Germinal center (tissue), 1 donor: ENCODE measurements at regions not wholly inside any gene's neighbourhood (a gene's known extent, or its start where the extent isn't known, plus 50 kb on each side); places are given as distances from the start of the nearest gene placed in this dataset.

ENCODE experiments used
- DNase-seq: peaks from one replicate; pipeline ENCODE4 v3.0.0; 2012; ENCODE audit warnings: mixed read lengths, low spot score

- DNase-seq, result no peak
Observed at GRCh38 chr12:92554158-92555073, 148.4 kb upstream of the PLEKHG7 start.

- no peak for DNase-seq
Observed at GRCh38 chr12:92553389-92553788, 149.4 kb upstream of the PLEKHG7 start.

GRCh38 chr12:92552412-92553108 lies 150.2 kb upstream of the PLEKHG7 start:
- no peak for DNase-seq

- no peak for DNase-seq
Observed at GRCh38 chr12:92551853-92552397, 150.9 kb upstream of the PLEKHG7 start.

- DNase-seq, result no peak
Observed at GRCh38 chr12:92551210-92551609, 151.6 kb upstream of the PLEKHG7 start.

- no peak for DNase-seq
Observed at GRCh38 chr12:92550661-92551060, 152.1 kb upstream of the PLEKHG7 start.

GRCh38 chr12:92550254-92550653 lies 152.5 kb upstream of the PLEKHG7 start:
- DNase-seq, result no peak

- no peak for DNase-seq
Observed at GRCh38 chr12:92549516-92549915, 153.3 kb upstream of the PLEKHG7 start.

- DNase-seq, result no peak
Observed at GRCh38 chr12:92547906-92548305, 154.9 kb upstream of the PLEKHG7 start.

GRCh38 chr12:92547420-92547819 lies 155.4 kb upstream of the PLEKHG7 start:
- DNase-seq, result no peak

GRCh38 chr12:92546635-92547348 lies 156.0 kb upstream of the PLEKHG7 start:
- DNase-seq, result no peak

GRCh38 chr12:92546259-92546634 lies 156.5 kb upstream of the PLEKHG7 start:
- no peak for DNase-seq

- DNase-seq, result no peak
Observed at GRCh38 chr12:92544322-92544721, 158.5 kb upstream of the PLEKHG7 start.

- DNase-seq, result no peak
Observed at GRCh38 chr12:92543840-92544239, 158.9 kb upstream of the PLEKHG7 start.

- DNase-seq, result no peak
Observed at GRCh38 chr12:92543359-92543758, 159.4 kb upstream of the PLEKHG7 start.

GRCh38 chr12:92541731-92542130 lies 161.1 kb upstream of the PLEKHG7 start:
- DNase-seq, result no peak

GRCh38 chr12:92540782-92541423 lies 161.9 kb upstream of the PLEKHG7 start:
- DNase-seq, result no peak

GRCh38 chr12:92539976-92540781 lies 162.6 kb upstream of the PLEKHG7 start:
- DNase-seq, result no peak

- DNase-seq, result no peak
Observed at GRCh38 chr12:92539110-92539749, 163.6 kb upstream of the PLEKHG7 start.

GRCh38 chr12:92537290-92537960 lies 165.4 kb upstream of the PLEKHG7 start:
- DNase-seq, result no peak
